GM19455 (cell line): ENCODE measurements at regions not wholly inside any gene's neighbourhood (a gene's known extent, or its start where the extent isn't known, plus 50 kb on each side); places are given as distances from the start of the nearest gene placed in this dataset.

Experiments used
- ATAC-seq: cut with Tn5 transposase; IDR thresholded peaks from one replicate; pipeline ENCODE4 v1.9.1; 2021; ENCODE audit not compliant: unreplicated experiment

GRCh38 chr6:163663575-163663974 lies 249.1 kb downstream of the QKI start:
- ATAC-seq, result no peak

GRCh38 chr6:163662604-163663225 lies 248.2 kb downstream of the QKI start:
- ATAC-seq, result no peak

GRCh38 chr6:163661272-163661671 lies 246.8 kb downstream of the QKI start:
- ATAC-seq, result peak; percentile 96

- no peak for ATAC-seq
Observed at GRCh38 chr6:163659803-163660202, 245.3 kb downstream of the QKI start.

GRCh38 chr6:163655217-163656121 lies 241.0 kb downstream of the QKI start:
- ATAC-seq, result no peak

GRCh38 chr6:163651915-163652668 lies 237.6 kb downstream of the QKI start:
- ATAC-seq, result no peak

GRCh38 chr6:163651426-163651825 lies 236.9 kb downstream of the QKI start:
- ATAC-seq, result no peak

- no peak for ATAC-seq
Observed at GRCh38 chr6:163648868-163649267, 234.3 kb downstream of the QKI start.

- ATAC-seq, result no peak
Observed at GRCh38 chr6:163647624-163648023, 233.1 kb downstream of the QKI start.

GRCh38 chr6:163646866-163647265 lies 232.3 kb downstream of the QKI start:
- ATAC-seq, result no peak

GRCh38 chr6:163646133-163646532 lies 231.6 kb downstream of the QKI start:
- ATAC-seq, result no peak

- no peak for ATAC-seq
Observed at GRCh38 chr6:163645560-163645959, 231.0 kb downstream of the QKI start.

GRCh38 chr6:163643866-163644265 lies 229.3 kb downstream of the QKI start:
- no peak for ATAC-seq

- ATAC-seq, result no peak
Observed at GRCh38 chr6:163641706-163642105, 227.2 kb downstream of the QKI start.

- no peak for ATAC-seq
Observed at GRCh38 chr6:163640641-163641040, 226.1 kb downstream of the QKI start.

- peak; percentile 72 for ATAC-seq
Observed at GRCh38 chr6:163637524-163637923, 223.0 kb downstream of the QKI start.

- ATAC-seq, result no peak
Observed at GRCh38 chr6:163635731-163636364, 221.3 kb downstream of the QKI start.

GRCh38 chr6:163635315-163635714 lies 220.8 kb downstream of the QKI start:
- ATAC-seq, result no peak

- ATAC-seq, result no peak
Observed at GRCh38 chr6:163634211-163635171, 220.0 kb downstream of the QKI start.

GRCh38 chr6:163630991-163631390 lies 216.5 kb downstream of the QKI start:
- ATAC-seq, result no peak
